GM12891 (cell line): ENCODE measurements at regions not wholly inside any gene's neighbourhood (a gene's known extent, or its start where the extent isn't known, plus 50 kb on each side); places are given as distances from the start of the nearest gene placed in this dataset.

Experiments
- PAX5 ChIP-seq: IDR thresholded peaks from 2 replicates; pipeline ENCODE4 v1.6.1; 2011; ENCODE audit warnings: low read length, moderate library complexity, mild to moderate bottlenecking; ENCODE audit not compliant: insufficient read depth, severe bottlenecking
- POLR2A ChIP-seq: IDR thresholded peaks from 2 replicates; pipeline ENCODE4 v1.6.1; 2011; ENCODE audit warnings: low read depth, low read length, control low read depth
- POLR2AphosphoS5 ChIP-seq: IDR thresholded peaks from 2 replicates; pipeline ENCODE4 v1.6.1; 2011; ENCODE audit warnings: low read depth, low read length, control low read depth
- POU2F2 ChIP-seq: IDR thresholded peaks from 2 replicates; pipeline ENCODE4 v1.6.1; 2011; ENCODE audit warnings: low read depth, mild to moderate bottlenecking, control low read depth, low read length, moderate library complexity
- SPI1 ChIP-seq: IDR thresholded peaks from 2 replicates; pipeline ENCODE4 v1.6.1; 2011; ENCODE audit warnings: low read depth, low read length, control low read depth
- TAF1 ChIP-seq: IDR thresholded peaks from 2 replicates; pipeline ENCODE4 v1.6.1; 2011; ENCODE audit warnings: low read depth, low read length, control low read depth

DNA sequence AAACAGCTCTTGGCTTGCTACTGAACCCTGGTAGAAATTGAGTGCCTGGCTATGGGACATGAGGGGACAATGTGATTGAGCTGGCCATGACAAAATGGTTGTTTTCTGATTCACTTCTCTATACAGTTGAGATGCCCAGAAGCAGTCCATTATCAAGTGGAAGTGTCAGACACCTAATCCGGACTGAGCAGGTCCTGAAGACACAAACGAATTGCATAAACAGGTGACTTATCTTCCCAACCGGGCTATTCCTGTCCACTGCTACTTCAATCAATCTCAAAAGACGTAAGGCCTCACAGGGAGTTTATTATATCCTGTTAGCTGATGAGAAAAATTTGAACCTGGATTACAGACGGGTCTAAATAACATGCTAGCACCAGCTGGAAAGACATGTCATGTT, 105.5 kb upstream of the WAC start:
- TF ChIP-seq TAF1 (no peak), POLR2AphosphoS5 (no peak), POLR2A (no peak), SPI1 (no peak), PAX5 (no peak), POU2F2 (no peak)
